ENCODE measurements at regions not wholly inside any gene's neighbourhood (a gene's known extent, or its start where the extent isn't known, plus 50 kb on each side); places are given as distances from the start of the nearest gene placed in this dataset.

DNA sequence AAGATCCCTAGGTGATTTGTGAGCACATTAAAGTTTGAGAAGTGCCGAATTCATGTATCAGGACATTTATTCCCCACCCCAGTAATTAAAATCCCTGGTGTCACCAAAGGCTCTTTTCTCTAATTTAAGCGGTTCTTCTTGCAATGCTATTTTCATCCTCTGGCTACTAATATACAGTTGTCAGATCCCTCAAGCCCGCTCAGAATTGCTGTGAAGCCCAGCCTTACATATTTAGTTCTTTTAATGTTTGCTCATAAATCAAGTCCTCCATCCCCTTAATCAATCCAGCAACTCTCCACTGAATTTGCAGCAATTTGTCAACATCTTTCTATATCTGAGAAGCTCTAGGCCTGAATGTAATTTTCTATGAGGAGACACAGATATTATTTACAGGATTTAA is 437.9 kb downstream of the PIK3C3 start:
- Histone ChIP-seq H3K36me3 (ENCODE audit: insufficient read depth, low read length) (no peaks in the 10 kb centered on the region), H3K9ac (ENCODE audit: insufficient read length) (no peak overlapping the region), H3K4me3 (no peak overlapping the region), H3K9me3 (ENCODE audit: low read depth, low read length) (no peaks in the 10 kb centered on the region), H3K27ac (no peak overlapping the region)
- DNase-seq (ENCODE audit: low read depth, low spot score): no peak
- no peak for TF ChIP-seq POLR2AphosphoS5 (IDR thresholded peaks at IDR 0.05; ENCODE audit: borderline replicate concordance, low read depth, low read length)
- TF ChIP-seq EZH2 (IDR thresholded peaks at IDR 0.05): no peak
- no peak for TF ChIP-seq FOXP2 (optimal IDR thresholded peaks at IDR 0.05; ENCODE audit: control extremely low read depth, extremely low read length, insufficient read depth)

GRCh38 chr18:42394238-42394637 is 439.2 kb downstream of the PIK3C3 start:
- no peak for DNase-seq (ENCODE audit: low read depth, low spot score)
- no peak overlapping the region for H3K9ac ChIP-seq (ENCODE audit: insufficient read length)
- no peak for TF ChIP-seq EZH2 (IDR thresholded peaks at IDR 0.05)
- TF ChIP-seq FOXP2 (optimal IDR thresholded peaks at IDR 0.05; ENCODE audit: control extremely low read depth, extremely low read length, insufficient read depth): no peak
- no peak for TF ChIP-seq POLR2AphosphoS5 (IDR thresholded peaks at IDR 0.05; ENCODE audit: borderline replicate concordance, low read depth, low read length)
- H3K27ac ChIP-seq: no peak overlapping the region
- no peaks in the 10 kb centered on the region for H3K9me3 ChIP-seq (ENCODE audit: low read depth, low read length)
- no peaks in the 10 kb centered on the region for H3K36me3 ChIP-seq (ENCODE audit: insufficient read depth, low read length)
- no peak overlapping the region for H3K4me3 ChIP-seq

GRCh38 chr18:42401131-42401673 is 446.2 kb downstream of the PIK3C3 start:
- H3K36me3 ChIP-seq (ENCODE audit: insufficient read depth, low read length): no peaks in the 10 kb centered on the region
- no peak for DNase-seq (ENCODE audit: low read depth, low spot score)
- TF ChIP-seq POLR2AphosphoS5 (IDR thresholded peaks at IDR 0.05; ENCODE audit: borderline replicate concordance, low read depth, low read length) (no peak), FOXP2 (optimal IDR thresholded peaks at IDR 0.05; ENCODE audit: control extremely low read depth, extremely low read length, insufficient read depth) (no peak), EZH2 (IDR thresholded peaks at IDR 0.05) (no peak)
- no peaks in the 10 kb centered on the region for H3K9me3 ChIP-seq (ENCODE audit: low read depth, low read length)
- H3K4me3 ChIP-seq: no peak overlapping the region
- no peak overlapping the region for H3K27ac ChIP-seq
- H3K9ac ChIP-seq (ENCODE audit: insufficient read length): no peak overlapping the region

DNA sequence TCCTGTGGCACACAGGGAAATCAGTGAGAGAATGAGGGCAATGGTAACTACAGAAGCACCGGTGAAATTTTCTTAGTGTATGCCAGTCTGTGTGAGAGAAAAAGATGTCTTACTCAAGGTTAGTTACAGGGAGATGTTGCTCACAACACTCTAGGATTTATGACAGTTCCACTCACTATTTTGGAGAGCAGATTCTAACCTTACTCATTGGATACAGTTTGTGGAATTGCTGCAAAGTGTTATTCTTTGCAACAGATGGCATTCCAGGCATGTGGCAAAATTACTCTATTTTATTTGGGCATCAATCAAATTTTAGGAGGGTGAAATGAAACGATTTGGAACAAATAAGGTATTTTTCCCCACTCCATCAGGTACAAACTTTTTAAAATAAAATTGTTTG is 449.1 kb downstream of the PIK3C3 start:
- no peaks in the 10 kb centered on the region for H3K36me3 ChIP-seq (ENCODE audit: insufficient read depth, low read length)
- H3K4me3 ChIP-seq: no peak overlapping the region
- H3K9ac ChIP-seq (ENCODE audit: insufficient read length): no peak overlapping the region
- no peaks in the 10 kb centered on the region for H3K9me3 ChIP-seq (ENCODE audit: low read depth, low read length)
- H3K27ac ChIP-seq: no peak overlapping the region
- DNase-seq (ENCODE audit: low read depth, low spot score): no peak
- TF ChIP-seq FOXP2 (optimal IDR thresholded peaks at IDR 0.05; ENCODE audit: control extremely low read depth, extremely low read length, insufficient read depth) (no peak), POLR2AphosphoS5 (IDR thresholded peaks at IDR 0.05; ENCODE audit: borderline replicate concordance, low read depth, low read length) (no peak), EZH2 (IDR thresholded peaks at IDR 0.05) (no peak)

GRCh38 chr18:42409005-42409404 is 454.0 kb downstream of the PIK3C3 start:
- TF ChIP-seq EZH2 (IDR thresholded peaks at IDR 0.05) (no peak), POLR2AphosphoS5 (IDR thresholded peaks at IDR 0.05; ENCODE audit: borderline replicate concordance, low read depth, low read length) (no peak), FOXP2 (optimal IDR thresholded peaks at IDR 0.05; ENCODE audit: control extremely low read depth, extremely low read length, insufficient read depth) (no peak)
- no peaks in the 10 kb centered on the region for H3K9me3 ChIP-seq (ENCODE audit: low read depth, low read length)
- no peak overlapping the region for H3K27ac ChIP-seq
- H3K36me3 ChIP-seq (ENCODE audit: insufficient read depth, low read length): no peaks in the 10 kb centered on the region
- no peak overlapping the region for H3K9ac ChIP-seq (ENCODE audit: insufficient read length)
- no peak for DNase-seq (ENCODE audit: low read depth, low spot score)
- no peak overlapping the region for H3K4me3 ChIP-seq

GRCh38 chr18:42412281-42412680 is 457.2 kb downstream of the PIK3C3 start:
- DNase-seq (ENCODE audit: low read depth, low spot score): no peak
- Histone ChIP-seq H3K4me3 (no peak overlapping the region), H3K36me3 (ENCODE audit: insufficient read depth, low read length) (no peaks in the 10 kb centered on the region), H3K9ac (ENCODE audit: insufficient read length) (no peak overlapping the region), H3K9me3 (ENCODE audit: low read depth, low read length) (no peaks in the 10 kb centered on the region), H3K27ac (no peak overlapping the region)
- TF ChIP-seq EZH2 (IDR thresholded peaks at IDR 0.05) (no peak), FOXP2 (optimal IDR thresholded peaks at IDR 0.05; ENCODE audit: control extremely low read depth, extremely low read length, insufficient read depth) (no peak), POLR2AphosphoS5 (IDR thresholded peaks at IDR 0.05; ENCODE audit: borderline replicate concordance, low read depth, low read length) (no peak)

GRCh38 chr18:42412896-42413295 is 457.9 kb downstream of the PIK3C3 start:
- H3K27ac ChIP-seq: no peak overlapping the region
- H3K9ac ChIP-seq (ENCODE audit: insufficient read length): no peak overlapping the region
- H3K9me3 ChIP-seq (ENCODE audit: low read depth, low read length): no peaks in the 10 kb centered on the region
- DNase-seq (ENCODE audit: low read depth, low spot score): no peak
- no peak overlapping the region for H3K4me3 ChIP-seq
- no peaks in the 10 kb centered on the region for H3K36me3 ChIP-seq (ENCODE audit: insufficient read depth, low read length)
- TF ChIP-seq FOXP2 (optimal IDR thresholded peaks at IDR 0.05; ENCODE audit: control extremely low read depth, extremely low read length, insufficient read depth): no peak
- TF ChIP-seq EZH2 (IDR thresholded peaks at IDR 0.05): no peak
- no peak for TF ChIP-seq POLR2AphosphoS5 (IDR thresholded peaks at IDR 0.05; ENCODE audit: borderline replicate concordance, low read depth, low read length)

DNA sequence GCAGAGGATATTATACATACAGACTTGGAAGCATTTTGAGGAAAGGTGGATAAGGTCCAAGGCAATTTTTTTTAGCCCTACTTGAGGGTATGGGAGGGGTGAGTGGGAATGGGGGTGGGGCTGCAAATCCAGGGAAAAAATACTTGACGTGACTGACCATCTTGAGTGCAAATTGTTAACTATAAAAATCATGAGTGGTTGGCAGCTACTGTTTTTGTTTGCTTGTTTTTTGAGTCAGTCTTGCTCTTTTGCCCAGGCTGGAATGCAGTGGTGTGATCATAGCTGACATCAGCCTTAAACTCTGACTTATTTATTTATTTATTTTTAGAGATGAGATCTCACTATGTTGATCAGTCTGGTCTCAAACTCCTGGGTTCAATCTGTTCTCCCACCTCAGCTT is 458.8 kb downstream of the PIK3C3 start:
- Histone ChIP-seq H3K36me3 (ENCODE audit: insufficient read depth, low read length) (no peaks in the 10 kb centered on the region), H3K27ac (no peak overlapping the region), H3K9ac (ENCODE audit: insufficient read length) (no peak overlapping the region), H3K9me3 (ENCODE audit: low read depth, low read length) (no peaks in the 10 kb centered on the region), H3K4me3 (no peak overlapping the region)
- no peak for TF ChIP-seq FOXP2 (optimal IDR thresholded peaks at IDR 0.05; ENCODE audit: control extremely low read depth, extremely low read length, insufficient read depth)
- TF ChIP-seq POLR2AphosphoS5 (IDR thresholded peaks at IDR 0.05; ENCODE audit: borderline replicate concordance, low read depth, low read length): no peak
- no peak for TF ChIP-seq EZH2 (IDR thresholded peaks at IDR 0.05)
- no peak for DNase-seq (ENCODE audit: low read depth, low spot score)

All from SK-N-MC (cell line).